ENCODE measurements at regions not wholly inside any gene's neighbourhood (a gene's known extent, or its start where the extent isn't known, plus 50 kb on each side); places are given as distances from the start of the nearest gene placed in this dataset.

GRCh38 chr11:92342886-92343285 lies 118.3 kb downstream of the FAT3 start:
- no peak overlapping the region for H3K27ac ChIP-seq
- H3K4me1 ChIP-seq (ENCODE audit: control insufficient read depth in 1 of 2, low read depth in 2 of 2): peaks cover 4 to 27% of the 10 kb centered on the region in 2 donors
- no peak for DNase-seq (ENCODE audit: low spot score)
- TF ChIP-seq CTCF (IDR thresholded peaks at IDR 0.05): no peak
- H3K4me3 ChIP-seq: no peak overlapping the region
- H3K9me3 ChIP-seq: no peaks in the 10 kb centered on the region
- ATAC-seq (ENCODE audit: insufficient number of reproducible peaks, low FRiP score, low read depth): no peak
- H3K36me3 ChIP-seq: no peaks in the 10 kb centered on the region
- H3K27me3 ChIP-seq (replicated peaks; ENCODE audit: insufficient read depth): no peaks in the 10 kb centered on the region

- H3K4me1 ChIP-seq (ENCODE audit: control insufficient read depth in 1 of 2, low read depth in 2 of 2): peaks cover 4 to 31% of the 10 kb centered on the region in 2 donors
- no peak for ATAC-seq (ENCODE audit: insufficient number of reproducible peaks, low FRiP score, low read depth)
- H3K27me3 ChIP-seq (replicated peaks; ENCODE audit: insufficient read depth): no peaks in the 10 kb centered on the region
- no peaks in the 10 kb centered on the region for H3K36me3 ChIP-seq
- DNase-seq (ENCODE audit: low spot score): no peak
- H3K27ac ChIP-seq: no peak overlapping the region
- TF ChIP-seq CTCF (IDR thresholded peaks at IDR 0.05): no peak
- H3K9me3 ChIP-seq: no peaks in the 10 kb centered on the region
- no peak overlapping the region for H3K4me3 ChIP-seq
Observed at GRCh38 chr11:92346220-92346619, 121.6 kb downstream of the FAT3 start.

GRCh38 chr11:92347454-92347853 lies 122.8 kb downstream of the FAT3 start:
- no peak overlapping the region for H3K4me3 ChIP-seq
- ATAC-seq (ENCODE audit: insufficient number of reproducible peaks, low FRiP score, low read depth) (no peak), DNase-seq (ENCODE audit: low spot score) (no peak)
- no peaks in the 10 kb centered on the region for H3K36me3 ChIP-seq
- no peaks in the 10 kb centered on the region for H3K27me3 ChIP-seq (replicated peaks; ENCODE audit: insufficient read depth)
- no peak for TF ChIP-seq CTCF (IDR thresholded peaks at IDR 0.05)
- no peak overlapping the region for H3K27ac ChIP-seq
- no peaks in the 10 kb centered on the region for H3K9me3 ChIP-seq
- H3K4me1 ChIP-seq (ENCODE audit: control insufficient read depth in 1 of 2, low read depth in 2 of 2): peaks cover 4 to 27% of the 10 kb centered on the region in 2 donors

- DNase-seq (ENCODE audit: low spot score) (no peak), ATAC-seq (ENCODE audit: insufficient number of reproducible peaks, low FRiP score, low read depth) (no peak)
- Histone ChIP-seq H3K9me3 (no peaks in the 10 kb centered on the region), H3K27me3 (replicated peaks; ENCODE audit: insufficient read depth) (no peaks in the 10 kb centered on the region), H3K4me3 (no peak overlapping the region), H3K27ac (no peak overlapping the region), H3K4me1 (ENCODE audit: control insufficient read depth in 1 of 2, low read depth in 2 of 2) (peaks cover 4 to 16% of the 10 kb centered on the region in 2 donors), H3K36me3 (no peaks in the 10 kb centered on the region)
- TF ChIP-seq CTCF (IDR thresholded peaks at IDR 0.05): no peak
Observed at GRCh38 chr11:92349486-92350156, 125.0 kb downstream of the FAT3 start.

- Histone ChIP-seq H3K27ac (no peak overlapping the region), H3K9me3 (no peaks in the 10 kb centered on the region), H3K27me3 (replicated peaks; ENCODE audit: insufficient read depth) (no peaks in the 10 kb centered on the region), H3K4me1 (ENCODE audit: control insufficient read depth in 1 of 2, low read depth in 2 of 2) (peaks cover 0 to 4% of the 10 kb centered on the region in 2 donors), H3K36me3 (no peaks in the 10 kb centered on the region), H3K4me3 (no peak overlapping the region)
- no peak for ATAC-seq (ENCODE audit: insufficient number of reproducible peaks, low FRiP score, low read depth)
- DNase-seq (ENCODE audit: low spot score): no peak
- TF ChIP-seq CTCF (IDR thresholded peaks at IDR 0.05): no peak
Observed at GRCh38 chr11:92357344-92357743, 132.7 kb downstream of the FAT3 start.

Measured in thoracic aorta (tissue), 2 donors.